ENCODE measurements at regions not wholly inside any gene's neighbourhood (a gene's known extent, or its start where the extent isn't known, plus 50 kb on each side); places are given as distances from the start of the nearest gene placed in this dataset.
"Not testable (repeated sequence)": the region's sequence is repeated elsewhere in the genome, so short reads cannot be mapped to it uniquely, and the experiment has no call there.

DNA sequence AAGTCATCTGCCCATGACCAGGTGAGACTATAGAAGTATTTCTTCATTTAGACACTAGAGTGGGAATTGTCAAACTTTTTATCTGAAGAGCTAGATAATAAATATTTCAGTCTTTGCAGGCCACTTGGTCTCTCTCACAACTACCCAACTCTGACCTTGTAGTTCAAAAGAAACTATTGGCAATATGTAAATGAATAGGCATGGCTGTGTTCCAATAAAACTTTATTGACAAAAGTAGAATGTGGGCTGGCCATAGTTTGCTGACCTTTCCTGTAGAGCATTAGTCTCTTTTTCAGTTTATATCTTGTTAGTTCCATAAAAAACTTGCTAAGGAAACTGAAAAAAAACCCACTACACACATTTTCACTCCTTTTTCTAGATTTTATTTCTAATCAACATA is 535.5 kb downstream of the PRR16 start:
- DNase-seq (ENCODE audit: low read depth) = no peak

DNA sequence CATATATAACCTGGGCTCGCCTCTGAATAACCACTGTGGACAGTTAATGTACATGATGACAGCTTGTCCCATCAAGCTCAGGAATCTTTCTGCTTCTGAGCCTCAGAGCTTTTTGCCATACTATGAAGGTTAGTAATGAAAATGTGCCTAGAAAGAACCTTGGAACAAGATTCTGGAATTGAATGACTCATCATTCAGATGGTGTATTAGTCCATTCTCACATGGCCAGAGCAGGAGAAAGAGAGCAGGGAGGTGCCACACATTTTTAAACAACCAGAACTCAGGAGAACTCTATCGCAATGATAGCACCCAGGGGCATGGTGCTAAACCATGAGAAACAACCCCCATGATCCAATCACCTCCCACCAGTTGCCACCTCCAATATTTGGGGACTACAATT is 542.1 kb downstream of the PRR16 start:
- DNase-seq (ENCODE audit: low read depth) = peak; percentile 3

GRCh38 chr5:121008041-121008440 is 543.9 kb downstream of the PRR16 start:
- no peak for DNase-seq (ENCODE audit: low read depth)

- DNase-seq (ENCODE audit: low read depth) = no peak
Observed at GRCh38 chr5:121009058-121009457, 545.0 kb downstream of the PRR16 start.

DNA sequence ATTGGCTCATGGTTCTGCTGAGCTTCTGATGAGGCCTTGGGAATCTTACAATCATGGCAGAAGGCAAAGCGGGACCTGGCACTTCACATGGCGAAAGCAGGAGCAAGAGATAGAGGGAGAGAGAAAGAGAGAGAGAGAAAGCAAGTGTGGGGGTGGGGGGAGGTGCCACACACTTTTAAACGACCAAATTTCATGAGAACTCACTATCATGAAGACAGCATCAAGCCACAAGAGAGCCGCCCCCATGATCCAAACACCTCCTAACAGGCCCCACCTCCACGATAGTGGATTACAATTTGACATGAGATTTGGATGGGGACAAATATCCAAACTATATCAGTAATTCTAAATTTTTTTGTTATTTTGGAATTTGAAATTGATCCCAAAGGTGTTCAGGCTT is 553.9 kb downstream of the PRR16 start:
- no peak for DNase-seq (ENCODE audit: low read depth)

DNA sequence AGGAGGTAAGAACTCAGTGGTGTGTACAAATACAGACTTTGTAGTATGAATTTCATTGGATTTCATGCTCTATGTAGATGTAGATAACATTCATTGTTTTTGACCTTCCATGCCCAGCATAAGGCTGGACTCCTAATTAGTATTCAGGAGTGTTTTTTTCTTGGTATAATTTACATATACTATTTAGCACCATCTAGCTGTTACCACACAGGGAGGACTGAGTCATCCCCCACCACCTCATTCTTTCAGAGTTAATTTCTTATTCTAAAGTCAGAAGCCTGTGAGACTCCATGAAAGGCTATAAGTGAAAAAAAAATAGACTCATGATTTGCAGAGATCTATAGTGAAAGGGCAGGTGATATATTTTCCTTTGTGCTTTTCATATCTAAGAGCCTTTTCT is 555.0 kb downstream of the PRR16 start:
- DNase-seq (ENCODE audit: low read depth) = no peak

DNA sequence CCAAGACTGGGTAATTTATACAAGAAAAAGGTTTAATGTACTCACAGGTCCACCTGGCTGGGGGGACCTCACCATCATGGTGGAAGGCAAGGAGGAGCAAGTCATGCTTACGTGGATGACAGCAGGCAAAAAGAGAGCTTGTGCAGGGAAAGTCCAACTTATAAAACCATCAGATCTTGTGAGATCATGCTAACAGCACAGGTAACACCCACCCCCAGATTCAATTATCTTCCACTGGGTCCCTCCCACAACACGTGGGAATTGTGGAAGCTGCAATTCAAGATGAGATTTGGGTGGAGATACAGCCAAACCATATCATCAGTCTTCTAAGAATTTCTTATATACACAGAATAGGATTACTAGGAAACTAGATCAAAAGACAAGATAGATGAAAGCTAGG is 555.6 kb downstream of the PRR16 start:
- DNase-seq (ENCODE audit: low read depth) = no peak

DNA sequence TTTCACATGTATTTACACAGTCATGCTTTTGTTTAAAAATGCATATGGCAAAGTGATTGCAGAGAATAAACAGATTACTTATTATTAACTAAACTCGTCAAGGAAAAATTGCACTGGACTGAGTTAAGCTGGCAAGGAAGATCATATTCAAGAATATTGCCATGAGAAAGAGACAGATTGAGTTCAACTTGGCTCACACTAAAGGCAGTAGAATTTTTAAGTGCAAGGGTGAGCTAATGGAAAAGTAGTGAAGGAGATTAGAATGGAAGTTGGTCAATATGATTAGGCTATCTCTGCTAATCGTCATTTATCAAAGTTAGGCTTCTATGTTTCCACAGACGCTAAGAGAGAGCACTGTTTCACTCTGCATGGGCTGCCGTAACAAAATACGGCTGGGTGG is 557.6 kb downstream of the PRR16 start:
- DNase-seq (ENCODE audit: low read depth) = no peak

- DNase-seq (ENCODE audit: low read depth) = no peak
Observed at GRCh38 chr5:121024416-121025311, 560.6 kb downstream of the PRR16 start.

GRCh38 chr5:121025671-121026070 is 561.6 kb downstream of the PRR16 start:
- no peak for DNase-seq (ENCODE audit: low read depth)

- no peak for DNase-seq (ENCODE audit: low read depth)
Observed at GRCh38 chr5:121027636-121028035, 563.5 kb downstream of the PRR16 start.

DNA sequence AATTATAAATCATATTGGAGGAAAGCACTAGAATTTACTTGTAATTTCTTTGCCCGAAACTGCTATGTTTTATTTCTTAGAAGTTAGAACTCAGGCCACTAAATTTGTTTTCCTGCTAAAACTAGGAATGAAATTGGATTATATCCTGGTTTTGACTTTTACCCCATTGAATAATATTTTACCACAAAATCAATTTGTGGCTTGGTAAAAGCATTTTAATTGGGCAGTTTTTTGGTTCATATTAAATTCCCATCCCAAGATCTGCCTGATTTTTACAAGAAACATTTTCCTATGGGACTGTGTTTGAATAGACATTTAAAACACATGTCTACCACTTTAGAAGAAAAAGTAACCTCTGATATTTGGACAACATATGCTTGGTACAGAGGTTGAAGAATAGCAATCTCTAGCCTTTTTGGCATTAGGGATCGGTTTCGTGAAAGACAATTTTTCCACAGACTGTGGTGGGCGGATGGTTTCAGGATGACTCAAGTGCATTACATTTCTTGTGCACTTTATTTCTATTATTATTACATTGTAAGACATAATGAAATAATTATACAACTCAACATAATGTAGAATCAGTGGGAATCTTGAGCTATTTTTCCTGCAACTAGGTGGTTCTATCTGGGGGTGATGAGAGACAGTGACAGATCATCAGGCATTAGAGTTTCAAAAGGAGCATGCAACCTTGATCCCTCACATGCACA is 565.6 kb downstream of the PRR16 start:
- no peak for DNase-seq (ENCODE audit: low read depth)

GRCh38 chr5:121031491-121031890 is 567.4 kb downstream of the PRR16 start:
- DNase-seq (ENCODE audit: low read depth) = no peak

GRCh38 chr5:121033334-121033733 is 569.2 kb downstream of the PRR16 start:
- DNase-seq (ENCODE audit: low read depth) = no peak

DNA sequence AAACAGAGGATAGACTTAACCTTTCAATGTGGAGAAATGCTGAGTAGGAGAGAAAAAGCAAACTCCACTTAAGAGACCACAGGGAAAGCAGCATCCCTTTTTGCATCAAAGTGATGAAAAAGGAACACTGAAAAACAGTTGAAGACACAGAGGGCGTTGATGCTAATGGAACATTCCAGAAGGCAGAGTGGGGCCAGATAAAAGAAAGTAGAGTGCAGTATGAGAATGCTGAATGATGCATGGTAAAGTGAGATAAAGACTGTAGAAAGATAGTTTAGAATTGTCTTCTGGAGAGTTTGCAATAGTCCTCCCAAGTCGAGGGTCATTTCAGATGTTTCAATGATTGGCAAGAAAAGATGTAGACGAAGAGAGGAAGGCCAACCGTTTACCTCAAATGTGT is 574.3 kb downstream of the PRR16 start:
- no peak for DNase-seq (ENCODE audit: low read depth)

DNA sequence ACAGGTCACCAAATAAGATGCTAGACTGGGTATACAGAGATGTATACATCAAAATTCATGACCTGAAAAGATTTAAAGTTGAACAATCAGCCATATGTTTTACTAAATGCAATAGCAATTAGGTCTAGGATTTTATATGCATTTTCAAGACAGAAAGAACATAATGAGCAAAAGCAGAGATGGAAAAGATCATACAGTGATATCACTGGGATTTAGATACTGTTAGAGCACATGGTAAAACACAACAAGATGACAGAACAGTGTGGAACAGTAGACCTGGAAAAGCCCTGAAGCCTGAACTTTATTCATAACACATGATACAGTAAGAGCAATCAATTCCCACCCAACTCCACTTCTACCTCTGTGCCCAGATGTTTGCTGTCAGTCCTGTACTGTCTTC is 585.9 kb downstream of the PRR16 start:
- DNase-seq (ENCODE audit: low read depth) = no peak

DNA sequence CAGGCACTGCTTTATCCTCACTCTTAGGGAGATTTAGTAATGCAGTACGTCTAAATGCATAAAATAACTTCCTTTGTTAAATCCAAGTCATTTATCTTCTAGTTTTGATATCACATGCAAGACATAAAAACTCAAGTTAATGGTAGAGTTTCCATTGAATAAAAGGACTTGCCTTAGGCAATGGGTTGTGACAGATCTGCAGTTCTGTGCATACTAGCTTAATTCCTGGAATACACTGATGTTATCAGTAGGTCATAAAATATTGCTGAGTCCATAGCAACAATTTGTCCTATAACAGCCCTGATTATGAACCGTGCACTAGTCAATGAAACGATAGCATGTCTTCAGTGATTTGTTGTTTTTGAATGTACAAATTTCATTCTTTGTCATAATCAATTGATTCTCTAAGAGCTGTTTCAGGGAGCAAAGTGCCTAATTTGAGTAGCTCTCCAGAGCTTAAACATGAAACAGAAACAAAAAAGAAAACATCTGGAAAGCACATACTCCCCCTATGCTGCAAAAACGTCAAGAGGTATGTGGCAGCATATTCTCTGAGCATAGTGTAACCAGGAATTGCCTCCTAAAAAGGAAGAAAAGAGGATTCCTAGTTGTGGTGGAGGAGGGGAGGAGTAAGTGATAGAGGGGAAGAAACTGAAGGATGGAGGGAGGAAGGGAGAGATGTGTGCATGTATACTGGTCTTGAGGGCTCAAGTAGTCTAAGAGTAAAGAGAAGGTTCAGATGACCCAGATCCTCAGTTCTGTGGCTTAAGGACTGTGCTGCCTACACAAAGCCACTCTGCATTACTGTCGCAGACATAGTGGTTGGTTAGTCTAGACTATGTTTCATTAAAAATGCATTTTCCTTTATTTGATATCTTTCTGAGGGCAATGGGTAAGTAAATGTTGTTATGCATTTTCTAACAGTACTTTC is 589.2 kb downstream of the PRR16 start:
- no peak for DNase-seq (ENCODE audit: low read depth)

- DNase-seq (ENCODE audit: low read depth) = no peak
Observed at GRCh38 chr5:121055586-121055985, 591.5 kb downstream of the PRR16 start.

DNA sequence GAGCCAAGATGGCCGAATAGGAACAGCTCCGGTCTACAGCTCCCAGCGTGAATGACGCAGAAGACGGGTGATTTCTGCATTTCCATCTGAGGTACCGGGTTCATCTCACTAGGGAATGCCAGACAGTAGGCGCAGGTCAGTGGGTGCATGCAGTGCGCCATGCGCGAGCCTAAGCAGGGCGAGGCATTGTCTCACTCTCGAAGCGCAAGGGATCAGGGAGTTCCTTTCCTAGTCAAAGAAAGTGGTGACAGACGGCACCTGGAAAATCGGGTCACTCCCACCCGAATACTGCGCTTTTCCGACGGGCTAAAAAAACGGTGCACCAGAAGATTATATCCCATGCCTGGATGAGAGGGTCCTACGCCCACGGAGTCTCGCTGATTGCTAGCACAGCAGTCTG is 600.1 kb downstream of the PRR16 start:
- not testable (repeated sequence) for DNase-seq (ENCODE audit: low read depth)

- DNase-seq (ENCODE audit: low read depth) = no peak
Observed at GRCh38 chr5:121086671-121087070, 622.6 kb downstream of the PRR16 start.

DNA sequence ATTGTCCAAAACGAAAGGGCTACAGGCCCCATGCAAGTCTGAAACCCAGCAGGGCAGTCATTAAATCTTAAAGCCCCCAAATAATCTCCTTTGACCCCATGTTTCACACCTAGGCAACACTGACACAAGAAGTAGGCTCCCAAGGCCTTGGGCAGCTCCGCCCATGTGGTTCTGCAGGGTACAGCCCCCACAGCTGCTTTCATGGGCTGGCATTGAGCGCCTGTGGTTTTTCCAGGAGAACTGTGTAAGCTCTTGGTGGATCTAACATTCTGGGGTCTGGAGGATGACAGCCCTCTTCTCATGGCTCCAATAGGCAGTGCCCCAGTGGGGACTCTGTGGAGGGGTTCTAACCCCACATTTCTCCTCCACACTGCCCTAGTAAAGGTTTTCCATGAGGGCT is 623.5 kb downstream of the PRR16 start:
- DNase-seq (ENCODE audit: low read depth) = no peak

GRCh38 chr5:121088341-121088740 is 624.2 kb downstream of the PRR16 start:
- no peak for DNase-seq (ENCODE audit: low read depth)

Measured in ELR (cell line).